ENCODE measurements at regions not wholly inside any gene's neighbourhood (a gene's known extent, or its start where the extent isn't known, plus 50 kb on each side); places are given as distances from the start of the nearest gene placed in this dataset.

DNA sequence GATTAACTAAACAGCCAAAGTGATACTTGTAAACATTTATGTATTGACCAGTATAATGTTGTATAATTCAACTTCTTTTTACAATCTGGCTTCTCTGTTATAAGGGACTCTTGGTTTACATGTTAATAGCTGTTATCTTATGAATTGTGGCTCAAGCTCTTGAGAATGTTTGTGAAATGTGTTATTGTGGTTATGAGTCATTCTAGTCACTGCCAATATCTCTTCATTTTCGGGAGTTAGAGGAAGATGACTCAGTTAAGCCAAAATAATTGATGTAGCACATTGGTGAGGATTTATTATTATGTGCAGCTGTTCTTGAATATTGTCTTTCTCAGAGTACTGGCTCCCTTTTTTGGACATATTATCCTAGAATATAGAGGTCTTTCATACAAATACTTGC lies 655.2 kb upstream of the RIOK2 start:
- intact Hi-C loops (cut with DNase I; ENCODE audit: low total_unique reads) (no loop called here), in situ Hi-C loops (cut with MboI; ENCODE audit: low sequenced_read_pairs in 4 of 4) (no loop called here)
- no peak overlapping the region for H3K4me3 ChIP-seq

DNA sequence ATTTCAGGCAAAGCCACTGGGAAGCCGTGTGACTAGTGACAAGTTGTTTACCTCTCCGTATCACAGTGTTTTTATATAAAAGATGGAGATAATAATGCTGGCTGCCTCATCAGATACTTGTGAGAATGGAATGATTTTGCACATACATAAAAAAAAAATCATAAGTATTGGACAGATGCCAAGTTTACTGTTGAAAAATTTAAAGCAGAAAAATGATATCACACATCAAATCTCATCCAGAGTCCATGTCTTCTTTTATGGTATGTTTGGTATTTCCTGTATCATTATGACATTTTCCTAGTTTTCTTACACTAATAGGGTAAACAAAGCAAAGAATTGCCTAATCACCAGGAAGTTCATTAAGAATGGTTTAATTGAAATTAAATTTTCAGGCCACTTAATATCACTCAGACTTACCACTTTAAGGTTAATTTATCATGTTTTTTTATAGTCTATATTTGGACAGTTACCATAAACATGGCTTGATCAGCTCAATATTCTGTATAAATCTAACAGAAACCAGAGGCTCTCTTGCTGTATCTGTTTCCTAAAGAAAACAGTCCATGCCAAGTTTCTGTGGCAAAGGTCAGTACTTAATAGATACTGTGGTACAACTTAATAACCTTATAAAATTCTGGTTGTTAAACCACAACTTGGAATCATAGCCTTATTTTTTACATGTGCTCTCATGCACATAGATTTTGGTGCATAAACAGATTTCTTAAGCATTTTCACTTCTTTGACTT lies 656.5 kb upstream of the RIOK2 start:
- Histone ChIP-seq H3K27me3 (no peaks in the 10 kb centered on the region), H3K4me1 (peaks cover 0 to 23% of the 10 kb centered on the region in 2 donors), H3K27ac (no peak overlapping the region), H3K4me3 (no peak overlapping the region), H3K9me3 (no peaks in the 10 kb centered on the region), H3K36me3 (no peaks in the 10 kb centered on the region)
- intact Hi-C loops (cut with DNase I; ENCODE audit: low total_unique reads): no loop called here
- no peak for TF ChIP-seq POLR2A (IDR thresholded peaks at IDR 0.05)
- TF ChIP-seq, protein P1, sequence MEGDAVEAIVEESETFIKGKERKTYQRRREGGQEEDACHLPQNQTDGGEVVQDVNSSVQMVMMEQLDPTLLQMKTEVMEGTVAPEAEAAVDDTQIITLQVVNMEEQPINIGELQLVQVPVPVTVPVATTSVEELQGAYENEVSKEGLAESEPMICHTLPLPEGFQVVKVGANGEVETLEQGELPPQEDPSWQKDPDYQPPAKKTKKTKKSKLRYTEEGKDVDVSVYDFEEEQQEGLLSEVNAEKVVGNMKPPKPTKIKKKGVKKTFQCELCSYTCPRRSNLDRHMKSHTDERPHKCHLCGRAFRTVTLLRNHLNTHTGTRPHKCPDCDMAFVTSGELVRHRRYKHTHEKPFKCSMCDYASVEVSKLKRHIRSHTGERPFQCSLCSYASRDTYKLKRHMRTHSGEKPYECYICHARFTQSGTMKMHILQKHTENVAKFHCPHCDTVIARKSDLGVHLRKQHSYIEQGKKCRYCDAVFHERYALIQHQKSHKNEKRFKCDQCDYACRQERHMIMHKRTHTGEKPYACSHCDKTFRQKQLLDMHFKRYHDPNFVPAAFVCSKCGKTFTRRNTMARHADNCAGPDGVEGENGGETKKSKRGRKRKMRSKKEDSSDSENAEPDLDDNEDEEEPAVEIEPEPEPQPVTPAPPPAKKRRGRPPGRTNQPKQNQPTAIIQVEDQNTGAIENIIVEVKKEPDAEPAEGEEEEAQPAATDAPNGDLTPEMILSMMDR (IDR thresholded peaks at IDR 0.05 in 4 of 5, conservative IDR thresholded peaks at IDR 0.05 in 1 of 5): no peak
- in situ Hi-C loops (cut with MboI; ENCODE audit: low sequenced_read_pairs in 4 of 4): no loop called here
- no peak for DNase-seq
- no peak for ATAC-seq

More for the DNA sequence above, 655.2 kb upstream of the RIOK2 start:
- Histone ChIP-seq H3K9me3 (no peaks in the 10 kb centered on the region), H3K36me3 (no peaks in the 10 kb centered on the region), H3K4me1 (peaks cover 0 to 20% of the 10 kb centered on the region in 2 donors), H3K27ac (peak overlapping the region in 1 of 4 donors; percentile 6), H3K27me3 (no peaks in the 10 kb centered on the region)
- TF ChIP-seq, protein P1 (IDR thresholded peaks at IDR 0.05 in 4 of 5, conservative IDR thresholded peaks at IDR 0.05 in 1 of 5): no peak
- TF ChIP-seq POLR2A (IDR thresholded peaks at IDR 0.05): no peak
- DNase-seq (no peak), ATAC-seq (peak; percentile 83 to 84)

DNA sequence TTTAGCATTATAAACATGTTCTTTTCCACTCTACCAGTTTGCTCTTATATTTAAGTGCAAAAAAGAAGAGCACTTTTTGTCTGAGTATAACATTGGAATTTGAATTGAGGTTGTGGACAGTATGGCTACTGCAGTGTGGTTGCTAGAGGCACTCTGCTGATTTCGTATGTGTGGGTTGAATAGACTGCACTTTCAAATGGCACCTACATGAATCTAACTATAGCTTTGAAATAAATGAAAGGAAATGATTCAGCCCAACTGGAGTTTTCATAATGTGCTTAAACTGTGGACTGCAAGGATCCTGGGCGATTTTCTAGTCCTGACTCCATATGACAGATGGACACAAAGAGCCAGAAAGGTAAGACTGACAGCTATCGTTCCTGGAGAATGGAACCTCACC lies 657.6 kb upstream of the RIOK2 start:
- no peak overlapping the region for H3K4me3 ChIP-seq
- in situ Hi-C loops (cut with MboI; ENCODE audit: low sequenced_read_pairs in 4 of 4): no loop called here
- no peaks in the 10 kb centered on the region for H3K27me3 ChIP-seq
- no peak for DNase-seq
- H3K9me3 ChIP-seq: no peaks in the 10 kb centered on the region
- H3K36me3 ChIP-seq: no peaks in the 10 kb centered on the region
- intact Hi-C loops (cut with DNase I; ENCODE audit: low total_unique reads): no loop called here
- TF ChIP-seq POLR2A (IDR thresholded peaks at IDR 0.05): no peak
- TF ChIP-seq, protein P1 (IDR thresholded peaks at IDR 0.05 in 4 of 5, conservative IDR thresholded peaks at IDR 0.05 in 1 of 5): no peak
- H3K27ac ChIP-seq: no peak overlapping the region
- no peak for ATAC-seq
- peaks cover 0 to 23% of the 10 kb centered on the region in 2 donors for H3K4me1 ChIP-seq

DNA sequence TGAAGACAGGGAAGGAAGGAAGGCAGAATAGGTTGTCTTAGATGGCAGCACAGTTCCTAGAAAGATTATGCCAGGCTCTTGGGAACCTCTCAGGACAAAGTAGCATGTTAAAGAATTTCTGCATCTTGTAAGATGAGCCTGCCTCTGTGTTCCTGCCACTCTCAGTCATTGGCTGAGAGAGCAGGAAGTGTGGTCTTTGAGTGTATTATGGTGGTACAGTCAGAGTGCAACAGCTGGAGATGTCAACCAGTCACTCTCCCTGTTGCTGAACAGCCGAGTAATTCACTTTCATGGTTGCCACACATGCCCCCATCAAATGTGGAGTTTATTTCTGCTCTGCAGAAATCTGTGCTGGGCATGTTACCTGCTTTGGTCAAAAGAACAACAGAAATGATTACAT lies 659.6 kb upstream of the RIOK2 start:
- intact Hi-C loops (cut with DNase I; ENCODE audit: low total_unique reads): no loop called here
- DNase-seq (no peak), ATAC-seq (no peak)
- Histone ChIP-seq H3K36me3 (no peaks in the 10 kb centered on the region), H3K9me3 (no peaks in the 10 kb centered on the region), H3K4me3 (no peak overlapping the region), H3K27ac (no peak overlapping the region), H3K27me3 (no peaks in the 10 kb centered on the region), H3K4me1 (peaks cover 0 to 23% of the 10 kb centered on the region in 2 donors)
- TF ChIP-seq, protein P1 (IDR thresholded peaks at IDR 0.05 in 4 of 5, conservative IDR thresholded peaks at IDR 0.05 in 1 of 5): no peak
- TF ChIP-seq POLR2A (IDR thresholded peaks at IDR 0.05): no peak
- in situ Hi-C loops (cut with MboI; ENCODE audit: low sequenced_read_pairs in 4 of 4): no loop called here

Data from gastrocnemius medialis (tissue), 4 donors.